Retina (tissue), 1 donor: ENCODE measurements at regions not wholly inside any gene's neighbourhood (a gene's known extent, or its start where the extent isn't known, plus 50 kb on each side); places are given as distances from the start of the nearest gene placed in this dataset.
"Not testable (repeated sequence)": the region's sequence is repeated elsewhere in the genome, so short reads cannot be mapped to it uniquely, and the experiment has no call there.

Experiments used
- DNase-seq: peaks from one replicate; pipeline ENCODE4 v3.0.0-alpha.2; 2016

GRCh38 chr18:73384246-73384645 lies 516.5 kb upstream of the NETO1 start:
- no peak for DNase-seq

GRCh38 chr18:73381699-73382036 lies 513.9 kb upstream of the NETO1 start:
- no peak for DNase-seq

GRCh38 chr18:73381016-73381698 lies 513.4 kb upstream of the NETO1 start:
- DNase-seq = no peak

- DNase-seq = no peak
These were observed 498.9 kb upstream of the NETO1 start for GRCh38 chr18:73366713-73367112.

- DNase-seq = no peak
These were observed 497.2 kb upstream of the NETO1 start for GRCh38 chr18:73365018-73365417.

- no peak for DNase-seq
These were observed 487.3 kb upstream of the NETO1 start for GRCh38 chr18:73355121-73355520.

- DNase-seq = no peak
These were observed 484.8 kb upstream of the NETO1 start for GRCh38 chr18:73352546-73352945.

- no peak for DNase-seq
These were observed 472.6 kb upstream of the NETO1 start for GRCh38 chr18:73340135-73340977.

GRCh38 chr18:73331212-73331772 lies 463.5 kb upstream of the NETO1 start:
- DNase-seq = no peak

- DNase-seq = not testable (repeated sequence)
These were observed 462.3 kb upstream of the NETO1 start for GRCh38 chr18:73330106-73330505.

GRCh38 chr18:73324187-73324831 lies 456.5 kb upstream of the NETO1 start:
- DNase-seq = not testable (repeated sequence)

GRCh38 chr18:73318739-73319479 lies 451.1 kb upstream of the NETO1 start:
- DNase-seq = no peak

GRCh38 chr18:73316513-73316912 lies 448.7 kb upstream of the NETO1 start:
- no peak for DNase-seq

GRCh38 chr18:73315381-73315780 lies 447.6 kb upstream of the NETO1 start:
- no peak for DNase-seq

- DNase-seq = no peak
These were observed 445.7 kb upstream of the NETO1 start for GRCh38 chr18:73313476-73313875.

- no peak for DNase-seq
These were observed 428.9 kb upstream of the NETO1 start for GRCh38 chr18:73296686-73297085.

GRCh38 chr18:73292156-73292555 lies 424.4 kb upstream of the NETO1 start:
- DNase-seq = no peak

GRCh38 chr18:73288813-73289212 lies 421.0 kb upstream of the NETO1 start:
- DNase-seq = no peak

GRCh38 chr18:73286584-73286983 lies 418.8 kb upstream of the NETO1 start:
- no peak for DNase-seq

- DNase-seq = no peak
These were observed 416.0 kb upstream of the NETO1 start for GRCh38 chr18:73283788-73284187.

GRCh38 chr18:73283032-73283431 lies 415.2 kb upstream of the NETO1 start:
- no peak for DNase-seq

GRCh38 chr18:73279498-73279897 lies 411.7 kb upstream of the NETO1 start:
- DNase-seq = no peak
